Transverse colon (tissue), 3 donors: ENCODE measurements at regions not wholly inside any gene's neighbourhood (a gene's known extent, or its start where the extent isn't known, plus 50 kb on each side); places are given as distances from the start of the nearest gene placed in this dataset.

Source experiments
- CTCF ChIP-seq, 5 experiments: fragments of 200-600 bp in 3 of 5; fragments of 450-650 bp in 2 of 5; sonication (generic) in 3 of 5; IDR thresholded peaks; 1 replicate in 2 of 5; 2 replicates in 3 of 5; pipeline ENCODE4 v1.5.1; 2016 to 2017; ENCODE audit warnings: antibody characterized with exemption in 5 of 5, inconsistent platforms in 3 of 5, mild to moderate bottlenecking in 2 of 5, moderate library complexity in 1 of 5
- EP300 ChIP-seq: sonication (generic); formaldehyde crosslinking; IDR thresholded peaks from one replicate; pipeline ENCODE4 v1.6.1; 2017; ENCODE audit warnings: antibody characterized with exemption, low read depth
- POLR2A ChIP-seq: fragments of 450-650 bp; IDR thresholded peaks from one replicate; pipeline ENCODE4 v1.6.1; 2016; ENCODE audit warnings: antibody characterized with exemption, mild to moderate bottlenecking, moderate library complexity

DNA sequence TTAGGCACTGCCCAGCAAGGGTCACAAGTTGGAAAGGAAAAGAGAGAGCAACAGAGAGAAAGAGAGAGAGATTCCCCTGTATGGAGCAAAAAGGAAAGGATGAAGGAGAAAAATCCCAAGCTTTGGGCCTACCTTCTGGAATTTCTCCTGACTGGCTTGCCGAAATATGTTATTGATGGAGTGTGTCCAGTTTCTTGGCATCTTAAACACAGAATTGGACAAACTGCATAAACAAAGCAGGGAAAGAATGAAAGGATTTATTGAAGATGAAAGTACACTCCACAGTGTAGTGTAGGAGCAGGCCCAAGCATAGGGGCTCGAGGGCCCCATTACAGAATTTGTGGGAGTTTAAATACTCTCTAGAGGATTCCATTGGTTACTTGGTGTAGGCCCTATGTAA, 627.8 kb upstream of the CNTNAP2 start:
- TF ChIP-seq CTCF (IDR thresholded peaks at IDR 0.05) = no peak
- TF ChIP-seq EP300 = no peak
- no peak for TF ChIP-seq POLR2A
